ENCODE measurements at regions not wholly inside any gene's neighbourhood (a gene's known extent, or its start where the extent isn't known, plus 50 kb on each side); places are given as distances from the start of the nearest gene placed in this dataset.

GRCh38 chr18:5619376-5619775 lies 75.6 kb upstream of the EPB41L3 start (continued):
- no peak for TF ChIP-seq REST (IDR thresholded peaks at IDR 0.05; ENCODE audit: unreplicated experiment)
- no peak for TF ChIP-seq POLR2AphosphoS5 (IDR thresholded peaks at IDR 0.05; ENCODE audit: low read depth)
- TF ChIP-seq ZNF331 (CRISPR knock-in tag; IDR thresholded peaks at IDR 0.05; ENCODE audit: low read depth) = no peak
- no peak for TF ChIP-seq EZH2phosphoT487 (IDR thresholded peaks at IDR 0.05; ENCODE audit: unreplicated experiment)
- TF ChIP-seq CTCF (conservative IDR thresholded peaks at IDR 0.05; ENCODE audit: low read depth in 2 of 2) = no peak
- no peak for TF ChIP-seq JUNB (IDR thresholded peaks at IDR 0.05; ENCODE audit: unreplicated experiment)
- TF ChIP-seq STAT1 (IDR thresholded peaks at IDR 0.05; ENCODE audit: unreplicated experiment) = no peak
- TF ChIP-seq ETS1 (IDR thresholded peaks at IDR 0.05) = no peak
- TF ChIP-seq ZNF114 (CRISPR knock-in tag; IDR thresholded peaks at IDR 0.05) = no peak
- no peak for TF ChIP-seq EZH2 (IDR thresholded peaks at IDR 0.05; ENCODE audit: low read depth, unreplicated experiment)

- ATAC-seq = no peak
- Histone ChIP-seq H2AFZ (no peak overlapping the region), H3K79me2 (replicated peaks; ENCODE audit: insufficient read depth) (no peaks in the 10 kb centered on the region), H3K4me3 (no peak overlapping the region), H3K27ac (ENCODE audit: low read depth) (no peak overlapping the region), H3K36me3 (ENCODE audit: insufficient read depth) (no peaks in the 10 kb centered on the region), H3K9me2 (ENCODE audit: insufficient read depth) (no peaks in the 10 kb centered on the region; the same call in 1 of the 2 replicates), H4K20me1 (replicated peaks; ENCODE audit: insufficient read depth) (no peaks in the 10 kb centered on the region), H3K4me2 (no peak overlapping the region), H3K27me3 (ENCODE audit: insufficient read depth) (no peaks in the 10 kb centered on the region), H3K4me1 (ENCODE audit: insufficient read depth) (0 out of 2 replicates have a peak, but pooled peaks cover 3% of the 10 kb centered on the region), H3F3A (replicated peaks; ENCODE audit: low read depth) (no peaks in the 10 kb centered on the region)
- no peak overlapping the region for H3K4me3 Mint-ChIP-seq
- no peak overlapping the region for H3K27ac Mint-ChIP-seq
- H3K36me3 Mint-ChIP-seq (ENCODE audit: low read depth) = no peaks in the 10 kb centered on the region
- no peak for DNase-seq (ENCODE audit: low spot score)
- H3K4me1 Mint-ChIP-seq = peaks cover 9% of the 10 kb centered on the region
- H3K27me3 Mint-ChIP-seq (ENCODE audit: insufficient read depth, low read depth, poor library complexity) = no peaks in the 10 kb centered on the region
- no peaks in the 10 kb centered on the region for H3K9me3 Mint-ChIP-seq
- TF ChIP-seq EZH2 (IDR thresholded peaks at IDR 0.05; ENCODE audit: low read depth, unreplicated experiment) (no peak), JUNB (IDR thresholded peaks at IDR 0.05; ENCODE audit: unreplicated experiment) (no peak), REST (IDR thresholded peaks at IDR 0.05; ENCODE audit: unreplicated experiment) (no peak), POLR2AphosphoS5 (IDR thresholded peaks at IDR 0.05; ENCODE audit: low read depth) (no peak)
Observed at GRCh38 chr18:5618047-5618688, 74.4 kb upstream of the EPB41L3 start.
